ENCODE measurements at regions not wholly inside any gene's neighbourhood (a gene's known extent, or its start where the extent isn't known, plus 50 kb on each side); places are given as distances from the start of the nearest gene placed in this dataset.
"Not testable (repeated sequence)": the region's sequence is repeated elsewhere in the genome, so short reads cannot be mapped to it uniquely, and the experiment has no call there.

DNA sequence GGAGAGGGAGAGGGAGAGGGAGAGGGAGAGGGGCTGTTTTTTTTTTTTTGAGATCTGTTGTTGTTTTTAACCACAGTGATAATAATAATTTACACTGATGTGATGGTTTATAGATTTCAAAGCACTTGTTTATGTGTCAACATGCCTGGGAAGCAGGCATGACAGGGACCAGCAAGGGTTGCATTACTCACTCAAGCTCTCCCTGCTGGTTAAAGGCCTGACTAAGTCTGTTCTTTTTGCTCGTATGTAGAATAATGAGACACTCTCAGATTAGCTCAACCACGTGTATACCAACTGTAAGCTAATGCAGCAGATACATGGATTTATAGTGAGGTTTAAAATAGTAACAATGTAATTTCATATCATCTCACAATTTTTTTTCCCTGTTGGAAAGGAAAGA, 134.6 kb upstream of the BOD1L1 start:
- DNase-seq (ENCODE audit: low read depth), result no peak

- no peak for DNase-seq (ENCODE audit: low read depth)
These were observed 136.2 kb upstream of the BOD1L1 start for GRCh38 chr4:13763707-13764106.

DNA sequence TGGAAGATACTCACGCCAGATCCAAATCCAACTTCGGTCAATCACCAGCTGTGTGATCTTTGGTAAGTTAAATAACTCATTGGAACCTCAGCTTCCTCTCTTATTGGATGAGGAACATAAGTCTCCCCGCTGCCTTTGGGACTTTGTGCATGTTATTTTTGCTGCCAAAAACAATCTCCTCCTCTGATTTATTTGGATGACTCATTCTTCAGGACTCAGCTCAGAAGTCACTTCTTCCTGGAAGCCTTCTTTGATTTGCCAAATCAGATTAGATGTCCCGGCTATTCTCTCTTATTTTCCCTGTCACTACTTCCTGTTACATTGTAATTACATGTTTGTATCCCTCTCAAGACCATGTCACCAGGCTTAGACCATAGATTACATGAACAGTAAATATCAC, 138.0 kb upstream of the BOD1L1 start:
- DNase-seq (ENCODE audit: low read depth), result peak; percentile 24

GRCh38 chr4:13766761-13767540, 139.4 kb upstream of the BOD1L1 start:
- no peak for DNase-seq (ENCODE audit: low read depth)

GRCh38 chr4:13777341-13777740, 149.8 kb upstream of the BOD1L1 start:
- peak; percentile 59 for DNase-seq (ENCODE audit: low read depth)

DNA sequence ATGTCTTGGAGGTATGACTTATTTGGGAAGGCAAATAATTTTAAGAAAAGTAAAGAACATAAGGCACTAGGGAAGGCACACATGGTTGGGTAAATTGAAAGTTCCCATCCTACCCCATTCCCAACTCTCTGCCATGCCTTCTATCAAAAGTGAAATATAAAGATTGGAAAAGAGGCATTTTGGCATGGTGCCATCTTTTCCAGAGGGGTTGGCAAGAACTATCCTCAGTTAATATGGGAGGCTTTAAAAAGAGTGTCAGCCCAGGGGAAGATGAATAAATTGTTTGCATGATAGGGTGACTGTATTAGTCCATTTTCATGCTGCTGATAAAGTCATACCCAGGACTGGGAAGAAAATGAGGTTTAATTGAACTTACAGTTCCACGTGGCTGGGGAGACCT, 150.8 kb upstream of the BOD1L1 start:
- DNase-seq (ENCODE audit: low read depth), result no peak

- DNase-seq (ENCODE audit: low read depth), result no peak
These were observed 154.7 kb upstream of the BOD1L1 start for GRCh38 chr4:13782231-13782630.

- peak; percentile 18 for DNase-seq (ENCODE audit: low read depth)
These were observed 156.4 kb upstream of the BOD1L1 start for GRCh38 chr4:13783800-13784411.

GRCh38 chr4:13793020-13793710, 165.6 kb upstream of the BOD1L1 start:
- DNase-seq (ENCODE audit: low read depth), result no peak

- DNase-seq (ENCODE audit: low read depth), result no peak
These were observed 167.5 kb upstream of the BOD1L1 start for GRCh38 chr4:13794819-13795565.

DNA sequence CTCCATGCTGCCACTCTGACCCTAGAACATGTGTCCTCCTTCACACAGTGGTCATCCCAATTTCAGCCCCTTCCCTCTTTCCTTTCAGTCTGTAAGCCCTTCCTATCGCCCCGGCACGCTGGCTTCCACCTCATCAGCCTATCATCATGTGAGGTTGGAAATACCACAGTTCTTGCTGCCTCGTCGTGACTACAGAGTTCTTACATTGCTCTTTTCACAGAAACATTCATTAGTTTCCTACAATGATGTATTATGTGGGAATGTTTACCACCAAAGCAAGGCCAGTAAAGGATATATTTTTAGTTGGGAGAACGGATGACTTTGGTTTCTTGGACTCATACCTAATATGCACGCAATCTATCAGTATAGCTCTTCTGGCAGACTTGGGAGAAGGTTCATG, 169.5 kb upstream of the BOD1L1 start:
- DNase-seq (ENCODE audit: low read depth), result no peak

GRCh38 chr4:13815231-13815630, 187.7 kb upstream of the BOD1L1 start:
- DNase-seq (ENCODE audit: low read depth), result no peak

DNA sequence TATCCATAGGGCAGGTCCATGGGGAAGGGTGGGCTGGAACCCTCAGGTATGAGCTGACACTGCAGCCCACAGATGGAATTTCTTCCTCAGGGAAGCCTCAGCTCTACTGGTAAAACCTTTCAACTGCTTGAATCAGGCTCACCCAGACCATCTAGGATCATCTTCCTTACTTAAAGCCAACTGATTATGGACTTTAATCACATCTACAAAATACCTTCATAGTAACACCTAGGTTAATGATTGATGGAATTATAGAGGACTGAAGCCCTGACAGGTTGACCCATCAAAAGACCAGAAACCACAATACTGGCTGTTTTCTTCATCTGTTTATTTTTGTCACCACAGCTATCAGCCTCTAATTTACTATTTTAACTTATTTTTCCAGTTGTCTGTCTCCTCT, 188.9 kb upstream of the BOD1L1 start:
- DNase-seq (ENCODE audit: low read depth), result no peak

- peak; percentile 11 for DNase-seq (ENCODE audit: low read depth)
These were observed 194.0 kb upstream of the BOD1L1 start for GRCh38 chr4:13821522-13821921.

DNA sequence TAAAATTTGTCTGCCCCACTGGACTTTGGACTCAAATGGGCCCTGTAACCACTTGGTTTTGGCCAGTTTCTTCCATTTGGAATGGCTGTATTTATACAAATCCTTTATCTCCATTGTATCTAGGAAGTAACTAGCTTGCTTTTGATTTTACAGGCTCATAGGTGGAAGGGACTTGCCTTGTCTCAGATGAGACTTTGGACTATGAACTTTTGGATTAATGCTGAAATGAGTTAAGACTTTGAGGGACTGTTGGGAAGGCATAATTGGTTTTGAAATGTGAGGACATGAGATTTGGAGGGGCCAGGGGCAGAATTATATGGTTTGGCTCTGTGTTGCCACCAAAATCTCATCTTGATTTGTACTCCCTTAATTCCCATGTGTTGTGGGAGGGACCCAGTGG, 198.3 kb upstream of the BOD1L1 start:
- DNase-seq (ENCODE audit: low read depth), result not testable (repeated sequence)

DNA sequence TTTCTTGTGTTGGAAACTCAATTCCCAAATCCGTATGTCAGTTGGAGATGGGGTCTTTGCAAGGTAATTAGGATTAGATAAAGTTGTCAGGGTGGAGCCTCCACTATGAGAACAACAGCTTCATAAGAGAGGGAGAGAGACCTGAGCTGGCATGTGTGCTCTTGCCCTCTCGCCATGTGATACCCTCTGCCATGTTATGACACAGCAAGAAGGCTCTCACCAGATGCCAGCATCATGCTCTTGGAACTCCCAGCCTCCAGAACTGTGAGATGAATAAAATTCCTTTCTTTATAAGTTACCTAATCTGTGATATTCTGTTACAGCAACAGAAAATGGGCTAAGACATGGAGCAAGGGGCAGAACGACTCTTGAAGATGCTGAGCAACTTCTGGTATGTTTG, 201.9 kb upstream of the BOD1L1 start:
- peak; percentile 14 for DNase-seq (ENCODE audit: low read depth)

DNA sequence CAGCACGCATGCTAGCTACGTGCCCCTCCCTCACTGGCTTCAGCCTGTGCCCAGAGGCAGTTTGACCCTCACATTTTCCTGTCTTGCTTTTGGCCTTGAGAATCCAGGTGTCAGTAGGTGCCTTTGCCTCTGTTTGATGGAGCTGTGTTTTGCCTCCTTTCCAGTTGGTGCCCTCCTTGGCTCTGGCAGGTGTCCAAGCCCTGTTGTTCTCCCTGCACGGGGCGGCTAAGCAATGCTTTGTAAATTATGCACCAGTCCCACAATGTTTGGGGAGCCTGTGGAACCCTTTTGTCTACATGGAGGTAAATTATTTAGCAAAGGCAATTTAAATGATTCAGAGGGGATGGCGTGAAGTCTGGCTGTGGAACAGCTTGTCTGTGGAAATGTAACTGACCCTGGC, 202.9 kb upstream of the BOD1L1 start:
- DNase-seq (ENCODE audit: low read depth), result no peak

GRCh38 chr4:13833171-13833804, 205.8 kb upstream of the BOD1L1 start:
- DNase-seq (ENCODE audit: low read depth), result no peak

DNA sequence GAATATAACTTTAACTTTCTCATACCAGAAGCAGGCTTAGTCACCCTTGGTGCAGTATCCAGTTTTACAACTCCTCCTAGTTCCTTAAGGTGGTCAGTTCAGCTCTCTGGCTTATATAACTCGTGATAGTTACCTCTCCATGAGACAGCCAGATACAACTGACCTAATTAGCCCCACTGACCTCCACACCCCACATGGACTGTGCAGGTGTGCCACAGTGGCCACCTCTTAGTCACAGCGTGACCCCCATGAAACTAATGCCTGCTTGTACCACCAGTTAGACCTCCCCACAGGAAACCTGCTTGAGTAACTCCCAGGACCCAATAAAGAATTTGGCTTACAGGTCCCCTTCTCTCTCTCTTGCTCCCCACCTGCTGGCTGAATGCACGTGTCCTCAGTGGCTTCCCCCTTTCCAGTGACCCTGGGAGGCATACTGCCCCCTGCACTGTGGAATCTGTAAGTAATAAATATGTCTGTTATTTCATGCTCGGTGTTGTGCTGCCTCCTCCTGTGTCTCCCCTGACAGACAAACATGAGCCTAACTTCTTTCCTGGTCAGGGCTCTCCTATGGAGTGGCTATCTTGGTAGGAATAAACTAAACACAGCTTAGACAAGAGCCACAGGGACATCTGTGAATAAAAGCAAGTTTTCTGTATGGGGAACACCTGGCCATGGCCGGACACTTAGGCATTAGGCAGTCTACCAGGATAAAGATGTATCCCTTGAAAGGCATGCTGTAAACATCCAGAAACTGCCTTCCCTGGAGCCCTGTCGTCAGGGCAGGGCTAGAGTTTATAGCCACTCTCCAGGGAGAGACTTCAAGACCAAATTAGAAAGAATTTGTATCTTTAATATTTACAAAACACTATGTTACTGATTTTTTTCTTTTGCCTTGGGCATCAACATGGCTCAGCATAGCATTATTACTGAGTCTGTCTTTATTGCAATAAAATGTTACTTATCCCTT, 209.7 kb upstream of the BOD1L1 start:
- DNase-seq (ENCODE audit: low read depth), result no peak

DNA sequence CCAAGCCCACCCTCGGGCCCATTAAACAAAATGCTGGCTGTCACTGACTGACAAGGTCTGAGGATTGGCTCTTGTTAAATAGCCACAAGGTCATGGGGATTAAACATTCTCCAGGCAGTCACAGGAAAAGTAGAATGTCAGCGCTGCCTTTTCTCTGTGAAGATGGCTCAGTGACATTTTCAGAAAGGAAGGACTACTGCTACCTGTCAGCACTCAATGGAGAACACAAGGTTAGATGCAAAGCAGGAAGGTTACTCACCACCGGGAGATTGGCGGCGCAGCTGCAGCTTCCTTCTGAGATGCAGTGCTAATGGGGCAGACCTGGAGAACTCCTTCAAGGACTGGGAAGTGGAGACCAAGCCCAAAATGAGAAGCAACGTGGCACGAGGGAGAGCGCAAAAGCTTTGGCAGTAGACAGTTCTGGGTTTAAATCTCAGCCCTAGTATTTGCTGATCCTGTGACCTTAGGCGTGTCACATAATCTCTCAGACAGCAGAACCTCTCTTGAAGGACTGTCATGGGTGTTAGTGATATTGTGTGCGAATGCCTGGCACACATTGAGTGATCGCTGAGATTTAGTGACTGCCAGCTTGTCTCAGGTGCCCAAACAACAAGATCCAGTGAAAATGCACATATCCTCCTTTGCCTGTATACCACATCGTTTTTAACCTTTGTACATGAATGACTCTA, 213.1 kb upstream of the BOD1L1 start:
- no peak for DNase-seq (ENCODE audit: low read depth)

Data from HT1080 (cell line).